HCT116 (cell line): ENCODE measurements at regions not wholly inside any gene's neighbourhood (a gene's known extent, or its start where the extent isn't known, plus 50 kb on each side); places are given as distances from the start of the nearest gene placed in this dataset.

Experiments used
- ATAC-seq: fragments of 200-7000 bp; cut with Tn5 transposase; 2 replicates; pipeline ENCODE4 v1.9.1; 2020; ENCODE audit warnings: mild to moderate bottlenecking, moderate library complexity
- BruUV-seq: library from RNA; stranded (reverse); fragments of 400-500 nt; replicated peaks from 2 replicates; lab custom pipeline; 2021; lab: Mats Ljungman, UMichigan
- CTCF ChIA-PET: fragments of 300-600 bp; sonication (Branson Sonifier 250); formaldehyde crosslinking; loops from one replicate; lab custom pipeline; 2021; ENCODE audit warnings: antibody characterized with exemption; lab: Charles Lee
- POLR2A ChIA-PET: fragments of 300-600, 350-600 bp; sonication (Branson Sonifier 250); formaldehyde crosslinking; loops from one replicate; lab custom pipeline; 2021; ENCODE audit warnings: antibody characterized with exemption; lab: Charles Lee
- RAD21 ChIA-PET, 2 experiments: fragments of 300-600 bp; sonication (Branson Sonifier 250); formaldehyde crosslinking; loops; one replicate each; lab custom pipeline; 2023; ENCODE audit warnings: low total read pairs in 2 of 2; ENCODE audit not compliant: uncharacterized antibody in 2 of 2, unreplicated experiment in 2 of 2, low non-redundant PET in 1 of 2; lab: Charles Lee
- DNase-seq: peaks from one replicate; pipeline ENCODE4 v3.0.0-alpha.2; 2010; ENCODE audit warnings: low read depth, low spot score
- H2AFZ ChIP-seq: fragments of 200-600 bp; shearing (Covaris generic), sonication (generic); 2 replicates; pipeline ENCODE4 v1.6.1; 2017; ENCODE audit warnings: low read depth, mixed run types, mixed read lengths, antibody characterized with exemption, low read length; ENCODE audit not compliant: poor library complexity, severe bottlenecking
- H3K27ac ChIP-seq: 2 replicates; pipeline ENCODE4 v1.5.1; 2012; ENCODE audit warnings: low read depth, low read length
- H3K27me3 ChIP-seq: fragments of 200-600 bp; sonication (generic); 2 replicates; pipeline ENCODE4 v1.6.1; 2016; ENCODE audit warnings: mixed run types, low read length, mixed read lengths; ENCODE audit not compliant: insufficient read depth
- H3K36me3 ChIP-seq, 2 experiments: fragments of 200-500 bp in 1 of 2; fragments of 200-600 bp in 1 of 2; sonication (Bioruptor generic) in 1 of 2; sonication (generic) in 1 of 2; 2 replicates each; pipeline versions ENCODE4 v1.5.1 to v1.6.1; 2014 to 2016; ENCODE audit warnings: low read length in 2 of 2, inconsistent platforms in 1 of 2, mixed read lengths in 1 of 2, mixed run types in 1 of 2; ENCODE audit not compliant: insufficient read depth in 2 of 2, control insufficient read depth in 1 of 2
- H3K4me1 ChIP-seq, 2 experiments: fragments of 200-600 bp in 1 of 2; sonication (generic) in 1 of 2; 2 replicates each; pipeline versions ENCODE4 v1.5.1 to v1.6.1; 2012 to 2017; ENCODE audit warnings: low read length in 2 of 2, inconsistent platforms in 1 of 2, mild to moderate bottlenecking in 1 of 2, mixed read lengths in 1 of 2, mixed run types in 1 of 2, moderate library complexity in 1 of 2; ENCODE audit not compliant: insufficient read depth in 2 of 2, control insufficient read depth in 1 of 2
- H3K4me2 ChIP-seq: fragments of 200-600 bp; sonication (generic); 2 replicates; pipeline ENCODE4 v1.6.1; 2017; ENCODE audit warnings: mixed run types, low read length, mixed read lengths
- H3K4me3 ChIP-seq, 2 experiments: fragments of 200-600 bp in 1 of 2; sonication (generic) in 1 of 2; replicated peaks in 1 of 2; 2 replicates each; pipeline ENCODE4 v1.5.1; 2011 to 2016; ENCODE audit warnings: low read length in 2 of 2, control low read depth in 1 of 2, low read depth in 1 of 2, mild to moderate bottlenecking in 1 of 2, mixed read lengths in 1 of 2, mixed run types in 1 of 2
- H3K79me2 ChIP-seq: fragments of 200-600 bp; sonication (generic); 2 replicates; pipeline ENCODE4 v1.6.1; 2017; ENCODE audit warnings: mild to moderate bottlenecking, mixed run types, low read length, moderate library complexity, mixed read lengths; ENCODE audit not compliant: insufficient read depth
- H3K9ac ChIP-seq: fragments of 200-600 bp; sonication (generic); 2 replicates; pipeline ENCODE4 v1.6.1; 2016; ENCODE audit warnings: low read length, mixed read lengths
- H3K9me2 ChIP-seq: fragments of 200-600 bp; sonication (generic), shearing (Covaris generic); 2 replicates; pipeline ENCODE4 v1.6.1; 2017; ENCODE audit warnings: mixed run types, mild to moderate bottlenecking, moderate library complexity; ENCODE audit not compliant: insufficient read depth
- H3K9me3 ChIP-seq, 2 experiments: fragments of 200-500 bp in 1 of 2; fragments of 200-600 bp in 1 of 2; sonication (Bioruptor generic) in 1 of 2; sonication (generic) in 1 of 2; 2 replicates each; pipeline ENCODE4 v1.6.1; 2014 to 2017; ENCODE audit warnings: low read length in 2 of 2, mixed read lengths in 2 of 2, inconsistent platforms in 1 of 2, low read depth in 1 of 2, mild to moderate bottlenecking in 1 of 2, mixed run types in 1 of 2, moderate library complexity in 1 of 2; ENCODE audit not compliant: control insufficient read depth in 1 of 2, insufficient read depth in 1 of 2
- H4K20me1 ChIP-seq: fragments of 200-600 bp; sonication (generic), shearing (Covaris generic); 2 replicates; pipeline ENCODE4 v1.6.1; 2017; ENCODE audit warnings: mixed run types, mild to moderate bottlenecking, moderate library complexity; ENCODE audit not compliant: insufficient read depth
- CBX3 ChIP-seq: IDR thresholded peaks from 2 replicates; pipeline ENCODE4 v1.6.1; 2012; ENCODE audit warnings: low read depth
- CEBPB ChIP-seq: IDR thresholded peaks from 2 replicates; pipeline ENCODE4 v1.6.1; 2012; ENCODE audit warnings: low read depth
- EGR1 ChIP-seq: IDR thresholded peaks from 2 replicates; pipeline ENCODE4 v1.6.1; 2012; ENCODE audit warnings: low read depth
- ELF1 ChIP-seq: IDR thresholded peaks from 2 replicates; pipeline ENCODE4 v1.6.1; 2012; ENCODE audit warnings: low read depth, borderline replicate concordance
- EZH2 ChIP-seq: fragments of 200-600 bp; sonication (generic); IDR thresholded peaks from 2 replicates; pipeline ENCODE4 v1.6.1; 2017; ENCODE audit warnings: antibody characterized with exemption, mixed run types
- EZH2phosphoT487 ChIP-seq: fragments of 200-600 bp; IDR thresholded peaks from 2 replicates; pipeline ENCODE4 v1.6.1; 2018; ENCODE audit warnings: antibody characterized with exemption, borderline replicate concordance
- FOSL1 ChIP-seq: IDR thresholded peaks from 2 replicates; pipeline ENCODE4 v1.6.1; 2012; ENCODE audit warnings: low read depth
- JUND ChIP-seq: IDR thresholded peaks from 2 replicates; pipeline ENCODE4 v1.6.1; 2012
- SP1 ChIP-seq: IDR thresholded peaks from 2 replicates; pipeline ENCODE4 v1.6.1; 2012; ENCODE audit warnings: low read depth
- SRF ChIP-seq: IDR thresholded peaks from 2 replicates; pipeline ENCODE4 v1.6.1; 2012; ENCODE audit warnings: low read depth
- TCF7L2 ChIP-seq: IDR thresholded peaks from 2 replicates; pipeline ENCODE4 v1.7.0; 2011; ENCODE audit warnings: borderline replicate concordance, inconsistent platforms; ENCODE audit not compliant: insufficient read depth, insufficient read length; ENCODE audit errors: extremely low read depth
- YY1 ChIP-seq: IDR thresholded peaks from 2 replicates; pipeline ENCODE4 v1.6.1; 2011; ENCODE audit warnings: low read length, low read depth, moderate library complexity, mild to moderate bottlenecking; ENCODE audit not compliant: insufficient replicate concordance; ENCODE audit errors: extremely low read depth
- ZFX ChIP-seq: fragments of 450-650 bp; IDR thresholded peaks from 2 replicates; pipeline ENCODE4 v1.6.1; 2017
- ZNF274 ChIP-seq: fragments of 200-500 bp; sonication (Bioruptor generic); IDR thresholded peaks from 2 replicates; pipeline ENCODE4 v1.6.1; 2014; ENCODE audit warnings: mild to moderate bottlenecking, low read depth, low read length, inconsistent platforms
- intact Hi-C: fragments of 100-400 bp; cut with micrococcal nuclease; formaldehyde crosslinking; loops from 2 replicates; pipeline ENCODE4 v1.10.0; 2022
- TF ChIP-seq, protein P1 (sequence below): IDR thresholded peaks from 2 replicates; pipeline ENCODE4 v1.6.1; 2012
- TF ChIP-seq, protein P2 (sequence below): IDR thresholded peaks from 2 replicates; pipeline ENCODE4 v1.6.1; 2012
- TF ChIP-seq, protein P3 (sequence below): IDR thresholded peaks from 2 replicates; pipeline ENCODE4 v1.6.1; 2011; ENCODE audit warnings: mild to moderate bottlenecking, low read length, moderate library complexity; ENCODE audit not compliant: insufficient replicate concordance; ENCODE audit errors: extremely low read depth
- TF ChIP-seq, protein P4 (sequence below), 3 experiments: fragments of 200-600 bp in 1 of 3; sonication (generic) in 1 of 3; IDR thresholded peaks in 2 of 3; conservative IDR thresholded peaks in 1 of 3; 2 replicates each; pipeline ENCODE4 v1.5.1; 2012 to 2017; ENCODE audit warnings: low read depth in 2 of 3, low read length in 2 of 3, antibody characterized with exemption in 1 of 3, borderline replicate concordance in 1 of 3, control low read depth in 1 of 3, mild to moderate bottlenecking in 1 of 3, mixed read lengths in 1 of 3, mixed run types in 1 of 3, moderate library complexity in 1 of 3; ENCODE audit not compliant: insufficient read depth in 1 of 3

DNA sequence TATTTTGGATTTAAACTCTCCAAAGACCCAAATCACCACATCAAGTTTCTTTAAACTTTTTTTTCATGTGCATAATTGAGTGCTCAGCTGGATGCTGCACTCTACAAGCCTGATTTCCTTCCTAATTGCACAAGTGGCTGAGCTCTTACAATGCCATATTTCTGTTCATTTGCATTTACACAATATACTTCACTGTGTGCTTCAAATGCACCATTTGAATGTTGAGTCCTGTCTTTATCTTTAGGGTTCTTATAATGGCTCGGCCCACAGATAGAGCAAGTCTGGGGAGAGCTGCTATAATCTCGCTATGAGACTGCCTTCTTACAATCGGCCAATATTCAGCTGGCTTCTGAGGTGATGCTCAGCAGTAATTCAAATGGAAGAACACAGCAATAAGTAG lies 200.6 kb upstream of the MAP3K7 start:
- H3K9me2 ChIP-seq = no peaks in the 10 kb centered on the region
- ChIA-PET CTCF (no interaction called here), POLR2A (no interaction called here), RAD21 (no interaction called here)
- DNase-seq (no peak), ATAC-seq (no peak)
- no peaks in the 10 kb centered on the region for H3K4me1 ChIP-seq
- no peaks in the 10 kb centered on the region for H3K36me3 ChIP-seq
- no peak overlapping the region for H3K27ac ChIP-seq
- H3K9me3 ChIP-seq = no peaks in the 10 kb centered on the region
- H3K9ac ChIP-seq = no peak overlapping the region
- H3K4me2 ChIP-seq = no peak overlapping the region
- no TSS peak for BruUV-seq
- TF ChIP-seq SRF (no peak), EGR1 (no peak), EZH2 (no peak), YY1 (no peak), EZH2phosphoT487 (no peak), FOSL1 (no peak), JUND (no peak), TCF7L2 (no peak), ELF1 (no peak), ZNF274 (no peak), CBX3 (no peak), ZFX (no peak), CEBPB (no peak), SP1 (no peak)
- TF ChIP-seq, protein P1, sequence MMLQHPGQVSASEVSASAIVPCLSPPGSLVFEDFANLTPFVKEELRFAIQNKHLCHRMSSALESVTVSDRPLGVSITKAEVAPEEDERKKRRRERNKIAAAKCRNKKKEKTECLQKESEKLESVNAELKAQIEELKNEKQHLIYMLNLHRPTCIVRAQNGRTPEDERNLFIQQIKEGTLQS = no peak
- TF ChIP-seq, protein P2, sequence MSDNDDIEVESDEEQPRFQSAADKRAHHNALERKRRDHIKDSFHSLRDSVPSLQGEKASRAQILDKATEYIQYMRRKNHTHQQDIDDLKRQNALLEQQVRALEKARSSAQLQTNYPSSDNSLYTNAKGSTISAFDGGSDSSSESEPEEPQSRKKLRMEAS = no peak
- TF ChIP-seq, protein P3, sequence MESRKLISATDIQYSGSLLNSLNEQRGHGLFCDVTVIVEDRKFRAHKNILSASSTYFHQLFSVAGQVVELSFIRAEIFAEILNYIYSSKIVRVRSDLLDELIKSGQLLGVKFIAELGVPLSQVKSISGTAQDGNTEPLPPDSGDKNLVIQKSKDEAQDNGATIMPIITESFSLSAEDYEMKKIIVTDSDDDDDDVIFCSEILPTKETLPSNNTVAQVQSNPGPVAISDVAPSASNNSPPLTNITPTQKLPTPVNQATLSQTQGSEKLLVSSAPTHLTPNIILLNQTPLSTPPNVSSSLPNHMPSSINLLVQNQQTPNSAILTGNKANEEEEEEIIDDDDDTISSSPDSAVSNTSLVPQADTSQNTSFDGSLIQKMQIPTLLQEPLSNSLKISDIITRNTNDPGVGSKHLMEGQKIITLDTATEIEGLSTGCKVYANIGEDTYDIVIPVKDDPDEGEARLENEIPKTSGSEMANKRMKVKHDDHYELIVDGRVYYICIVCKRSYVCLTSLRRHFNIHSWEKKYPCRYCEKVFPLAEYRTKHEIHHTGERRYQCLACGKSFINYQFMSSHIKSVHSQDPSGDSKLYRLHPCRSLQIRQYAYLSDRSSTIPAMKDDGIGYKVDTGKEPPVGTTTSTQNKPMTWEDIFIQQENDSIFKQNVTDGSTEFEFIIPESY = no peak
- TF ChIP-seq, protein P4, sequence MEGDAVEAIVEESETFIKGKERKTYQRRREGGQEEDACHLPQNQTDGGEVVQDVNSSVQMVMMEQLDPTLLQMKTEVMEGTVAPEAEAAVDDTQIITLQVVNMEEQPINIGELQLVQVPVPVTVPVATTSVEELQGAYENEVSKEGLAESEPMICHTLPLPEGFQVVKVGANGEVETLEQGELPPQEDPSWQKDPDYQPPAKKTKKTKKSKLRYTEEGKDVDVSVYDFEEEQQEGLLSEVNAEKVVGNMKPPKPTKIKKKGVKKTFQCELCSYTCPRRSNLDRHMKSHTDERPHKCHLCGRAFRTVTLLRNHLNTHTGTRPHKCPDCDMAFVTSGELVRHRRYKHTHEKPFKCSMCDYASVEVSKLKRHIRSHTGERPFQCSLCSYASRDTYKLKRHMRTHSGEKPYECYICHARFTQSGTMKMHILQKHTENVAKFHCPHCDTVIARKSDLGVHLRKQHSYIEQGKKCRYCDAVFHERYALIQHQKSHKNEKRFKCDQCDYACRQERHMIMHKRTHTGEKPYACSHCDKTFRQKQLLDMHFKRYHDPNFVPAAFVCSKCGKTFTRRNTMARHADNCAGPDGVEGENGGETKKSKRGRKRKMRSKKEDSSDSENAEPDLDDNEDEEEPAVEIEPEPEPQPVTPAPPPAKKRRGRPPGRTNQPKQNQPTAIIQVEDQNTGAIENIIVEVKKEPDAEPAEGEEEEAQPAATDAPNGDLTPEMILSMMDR (IDR thresholded peaks at IDR 0.05 in 2 of 3, conservative IDR thresholded peaks at IDR 0.05 in 1 of 3; ENCODE audit: borderline replicate concordance in 1 of 3, insufficient read depth in 1 of 3, low read depth in 2 of 3, low read length in 2 of 3) = no peak
- H3K4me3 ChIP-seq = no peak overlapping the region
- H3K27me3 ChIP-seq = peaks cover 35% of the 10 kb centered on the region
- no peaks in the 10 kb centered on the region for H4K20me1 ChIP-seq
- H2AFZ ChIP-seq = no peak overlapping the region
- H3K79me2 ChIP-seq = no peaks in the 10 kb centered on the region
- intact Hi-C loops = no loop called here
